CD4-positive, alpha-beta T cell treated with Interleukin-17A for 4 hours (primary cell): ENCODE measurements at regions not wholly inside any gene's neighbourhood (a gene's known extent, or its start where the extent isn't known, plus 50 kb on each side); places are given as distances from the start of the nearest gene placed in this dataset.

Experiments used
- DNase-seq: peaks from one replicate; pipeline ENCODE4 v3.0.0-alpha.2; 2020; ENCODE audit warnings: mixed read lengths

- no peak for DNase-seq
Measured at GRCh38 chr5:153402550-153402949, 87.9 kb upstream of the GRIA1 start.

DNA sequence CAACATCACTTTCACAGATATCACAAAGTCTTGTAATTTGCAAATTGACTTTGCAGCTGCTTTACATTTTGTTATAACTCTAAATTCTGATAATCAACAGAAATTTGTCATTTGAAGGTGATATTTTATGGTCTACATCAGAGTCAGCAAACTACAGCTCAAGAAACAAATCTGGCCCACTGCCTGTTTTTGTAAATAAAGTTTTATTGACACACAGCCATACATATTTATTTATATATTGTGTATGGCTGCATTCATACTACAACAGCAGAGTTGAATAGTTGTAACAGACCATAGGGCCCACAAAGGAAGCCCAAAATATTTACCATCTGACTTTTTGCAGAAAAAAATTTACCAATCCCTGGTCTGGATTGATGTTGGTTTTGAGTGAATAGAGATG is 87.0 kb upstream of the GRIA1 start:
- no peak for DNase-seq

GRCh38 chr5:153404747-153405146 is 85.7 kb upstream of the GRIA1 start:
- DNase-seq = no peak

- no peak for DNase-seq
Measured at GRCh38 chr5:153421676-153422075, 68.8 kb upstream of the GRIA1 start.

- no peak for DNase-seq
Measured at GRCh38 chr5:153425914-153426313, 64.6 kb upstream of the GRIA1 start.

- no peak for DNase-seq
Measured at GRCh38 chr5:153429761-153430380, 60.6 kb upstream of the GRIA1 start.

- DNase-seq = no peak
Measured at GRCh38 chr5:153432583-153432982, 57.9 kb upstream of the GRIA1 start.

DNA sequence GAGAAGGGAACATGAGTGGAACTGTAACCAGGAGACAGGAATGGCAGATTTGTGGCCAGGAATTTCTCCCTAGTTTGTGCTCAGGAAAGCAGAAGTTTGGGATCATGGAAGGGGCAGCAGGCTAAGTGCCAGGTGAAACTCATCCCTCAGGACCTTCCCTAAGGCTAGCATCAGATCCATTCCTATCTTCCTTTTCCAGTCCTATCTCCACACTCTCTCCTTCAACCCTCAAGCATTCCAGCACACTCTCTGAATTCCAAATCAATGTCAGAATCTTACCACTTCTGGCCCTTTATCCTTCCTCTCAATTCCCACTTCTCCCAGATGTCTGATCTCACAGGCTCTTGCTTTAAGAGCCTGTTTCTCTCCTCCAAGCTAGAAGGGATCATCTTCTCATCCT is 53.2 kb upstream of the GRIA1 start:
- no peak for DNase-seq

- no peak for DNase-seq
Measured at GRCh38 chr5:153439130-153439529, 51.3 kb upstream of the GRIA1 start.
